HCT116 (cell line): ENCODE measurements at regions not wholly inside any gene's neighbourhood (a gene's known extent, or its start where the extent isn't known, plus 50 kb on each side); places are given as distances from the start of the nearest gene placed in this dataset.

Source experiments
- EGR1 ChIP-seq: IDR thresholded peaks from 2 replicates; pipeline ENCODE4 v1.6.1; 2012; ENCODE audit warnings: low read depth
- ELF1 ChIP-seq: IDR thresholded peaks from 2 replicates; pipeline ENCODE4 v1.6.1; 2012; ENCODE audit warnings: low read depth, borderline replicate concordance
- EZH2 ChIP-seq: fragments of 200-600 bp; sonication (generic); IDR thresholded peaks from 2 replicates; pipeline ENCODE4 v1.6.1; 2017; ENCODE audit warnings: antibody characterized with exemption, mixed run types
- POLR2A ChIP-seq: IDR thresholded peaks from 2 replicates; pipeline ENCODE4 v1.7.0; 2011; ENCODE audit warnings: borderline replicate concordance; ENCODE audit not compliant: insufficient read depth, insufficient read length; ENCODE audit errors: extremely low read depth
- POLR2AphosphoS5 ChIP-seq: IDR thresholded peaks from 2 replicates; pipeline ENCODE4 v1.6.1; 2011; ENCODE audit warnings: mild to moderate bottlenecking, low read depth, low read length, moderate library complexity
- SP1 ChIP-seq: IDR thresholded peaks from 2 replicates; pipeline ENCODE4 v1.6.1; 2012; ENCODE audit warnings: low read depth
- TF ChIP-seq, protein P1 (sequence below), 3 experiments: fragments of 200-600 bp in 1 of 3; sonication (generic) in 1 of 3; IDR thresholded peaks in 2 of 3; conservative IDR thresholded peaks in 1 of 3; 2 replicates each; pipeline ENCODE4 v1.5.1; 2012 to 2017; ENCODE audit warnings: low read depth in 2 of 3, low read length in 2 of 3, antibody characterized with exemption in 1 of 3, borderline replicate concordance in 1 of 3, control low read depth in 1 of 3, mild to moderate bottlenecking in 1 of 3, mixed read lengths in 1 of 3, mixed run types in 1 of 3, moderate library complexity in 1 of 3; ENCODE audit not compliant: insufficient read depth in 1 of 3

DNA sequence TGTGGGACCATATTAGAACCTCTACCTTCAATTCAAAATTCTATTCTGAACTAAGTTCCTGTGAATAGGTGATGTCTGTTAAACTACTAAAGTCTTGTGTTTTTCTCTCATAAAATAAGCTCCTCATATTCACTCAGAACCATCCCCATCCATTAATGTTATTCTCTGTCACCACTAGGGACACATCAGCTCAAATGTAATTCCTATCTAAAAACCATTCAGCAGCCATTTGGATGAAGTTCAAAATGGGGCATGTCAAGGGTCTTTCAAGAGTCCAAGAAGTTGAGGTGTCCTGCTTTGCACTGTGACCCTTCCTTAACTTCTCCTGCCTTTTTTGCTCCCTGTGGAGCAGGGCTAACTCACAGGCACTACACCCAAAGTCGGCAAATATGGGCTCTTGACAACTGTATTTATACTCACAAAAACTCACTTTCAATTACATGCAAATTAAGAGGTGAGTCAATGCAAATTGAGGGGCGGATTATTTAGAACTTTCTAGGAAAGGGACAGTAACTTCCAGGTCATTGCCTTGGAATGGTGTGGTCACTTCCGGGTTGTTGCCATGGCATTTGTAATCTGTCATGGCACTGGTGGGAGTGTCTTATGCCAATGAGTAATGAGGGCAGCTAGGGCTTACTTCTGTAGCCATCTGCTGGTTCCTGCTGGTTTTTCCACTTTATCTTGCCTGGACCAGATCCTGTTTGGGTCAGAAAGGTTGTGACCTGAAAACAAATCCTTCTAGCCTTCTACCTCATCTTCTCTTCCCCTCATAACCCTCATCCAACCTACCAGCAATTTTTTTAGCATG is 128.2 kb upstream of the COX10 start:
- TF ChIP-seq ELF1 (no peak), EGR1 (no peak), SP1 (no peak), POLR2AphosphoS5 (no peak), POLR2A (no peak), EZH2 (no peak)
- TF ChIP-seq, protein P1, sequence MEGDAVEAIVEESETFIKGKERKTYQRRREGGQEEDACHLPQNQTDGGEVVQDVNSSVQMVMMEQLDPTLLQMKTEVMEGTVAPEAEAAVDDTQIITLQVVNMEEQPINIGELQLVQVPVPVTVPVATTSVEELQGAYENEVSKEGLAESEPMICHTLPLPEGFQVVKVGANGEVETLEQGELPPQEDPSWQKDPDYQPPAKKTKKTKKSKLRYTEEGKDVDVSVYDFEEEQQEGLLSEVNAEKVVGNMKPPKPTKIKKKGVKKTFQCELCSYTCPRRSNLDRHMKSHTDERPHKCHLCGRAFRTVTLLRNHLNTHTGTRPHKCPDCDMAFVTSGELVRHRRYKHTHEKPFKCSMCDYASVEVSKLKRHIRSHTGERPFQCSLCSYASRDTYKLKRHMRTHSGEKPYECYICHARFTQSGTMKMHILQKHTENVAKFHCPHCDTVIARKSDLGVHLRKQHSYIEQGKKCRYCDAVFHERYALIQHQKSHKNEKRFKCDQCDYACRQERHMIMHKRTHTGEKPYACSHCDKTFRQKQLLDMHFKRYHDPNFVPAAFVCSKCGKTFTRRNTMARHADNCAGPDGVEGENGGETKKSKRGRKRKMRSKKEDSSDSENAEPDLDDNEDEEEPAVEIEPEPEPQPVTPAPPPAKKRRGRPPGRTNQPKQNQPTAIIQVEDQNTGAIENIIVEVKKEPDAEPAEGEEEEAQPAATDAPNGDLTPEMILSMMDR (IDR thresholded peaks at IDR 0.05 in 2 of 3, conservative IDR thresholded peaks at IDR 0.05 in 1 of 3; ENCODE audit: borderline replicate concordance in 1 of 3, insufficient read depth in 1 of 3, low read depth in 2 of 3, low read length in 2 of 3): peak in 2 of 3 experiments; percentile 20 to 28; a peak in 2 of 6 replicates
